ENCODE measurements at regions not wholly inside any gene's neighbourhood (a gene's known extent, or its start where the extent isn't known, plus 50 kb on each side); places are given as distances from the start of the nearest gene placed in this dataset.
A peak's percentile ranks its signal among the peaks of the same experiment; 100 is the strongest.

GRCh38 chr4:182143822-182144625 lies 99.2 kb upstream of the TENM3 start:
- no TSS peak for BruUV-seq (replicated peaks)
- intact Hi-C loops (cut with micrococcal nuclease; ENCODE audit: unreplicated experiment) = no loop called here
- H3K27ac ChIP-seq (ENCODE audit: extremely low read length, insufficient read depth, low read length) = no peak overlapping the region
- in situ Hi-C loops (cut with HindIII; ENCODE audit: extremely low pct_ligation_motif_present, low pct_unique_long_range_greater_than_20kb) = no loop called here
- WGBS (ENCODE audit: low lambda C conversion rate) = 16% methylated on average over 19 of the region's 79 CpGs
- ATAC-seq (peak; percentile 50), DNase-seq (ENCODE audit: low spot score) (no peak), FAIRE-seq (no peak)
- TF ChIP-seq MEF2D (CRISPR knock-in tag; IDR thresholded peaks at IDR 0.05) (no peak), EZH2 (conservative IDR thresholded peaks at IDR 0.05; ENCODE audit: low read depth, low read length) (peak; percentile 74; the same call in 1 of the 2 replicates), MED1 (CRISPR knock-in tag; IDR thresholded peaks at IDR 0.05) (no peak)
- H2AFZ ChIP-seq (ENCODE audit: low read length) = no peak overlapping the region
- peak overlapping the region; percentile 36; the same call in 1 of the 2 replicates for H3K4me2 ChIP-seq (ENCODE audit: low read depth, low read length)
- H3K9me3 ChIP-seq (ENCODE audit: low read length) = no peaks in the 10 kb centered on the region
- ChIA-PET POLR2A (no interaction called here), CTCF (ENCODE audit: low intra/inter-chr PET ratio, low total read pairs) (no interaction called here)
- no peaks in the 10 kb centered on the region for H3K4me1 ChIP-seq (ENCODE audit: insufficient read depth, low read length)
- H3K36me3 ChIP-seq (replicated peaks in 1 of 2; ENCODE audit: control insufficient read depth in 1 of 2, insufficient read depth in 2 of 2, low read length in 2 of 2) = no peaks in the 10 kb centered on the region
- peaks cover 6 to 49% of the 10 kb centered on the region in 2 experiments; a peak in 4 of 5 replicates for H3K27me3 ChIP-seq (ENCODE audit: control insufficient read depth in 1 of 2, insufficient read depth in 2 of 2, low read length in 2 of 2)
- peak overlapping the region; percentile 30 to 57 (median 31); a peak in 4 of 6 replicates for H3K4me3 ChIP-seq (replicated peaks in 1 of 3; ENCODE audit: insufficient read depth in 1 of 3, low read depth in 2 of 3, low read length in 3 of 3)
- H3K9ac ChIP-seq (ENCODE audit: insufficient read depth, low read depth, low read length) = no peak overlapping the region
- H3K79me2 ChIP-seq (ENCODE audit: insufficient read depth, low read length) = no peaks in the 10 kb centered on the region
- H4K20me1 ChIP-seq (ENCODE audit: insufficient read depth, low read length) = no peaks in the 10 kb centered on the region

GRCh38 chr4:182144626-182145333 lies 98.4 kb upstream of the TENM3 start:
- ATAC-seq (peak; percentile 73), FAIRE-seq (no peak), DNase-seq (ENCODE audit: low spot score) (no peak)
- in situ Hi-C loops (cut with HindIII; ENCODE audit: extremely low pct_ligation_motif_present, low pct_unique_long_range_greater_than_20kb) (no loop called here), intact Hi-C loops (cut with micrococcal nuclease; ENCODE audit: unreplicated experiment) (no loop called here)
- H3K4me3 ChIP-seq (replicated peaks in 1 of 3; ENCODE audit: insufficient read depth in 1 of 3, low read depth in 2 of 3, low read length in 3 of 3) = peak overlapping the region in 2 of 3 experiments; percentile 6 to 50; a peak in 3 of 6 replicates
- no peaks in the 10 kb centered on the region for H3K4me1 ChIP-seq (ENCODE audit: insufficient read depth, low read length)
- no peaks in the 10 kb centered on the region for H4K20me1 ChIP-seq (ENCODE audit: insufficient read depth, low read length)
- BruUV-seq (replicated peaks) = no TSS peak
- H3K9ac ChIP-seq (ENCODE audit: insufficient read depth, low read depth, low read length) = no peak overlapping the region
- peak; percentile 95 for TF ChIP-seq EZH2 (conservative IDR thresholded peaks at IDR 0.05; ENCODE audit: low read depth, low read length)
- TF ChIP-seq ZNF530 (CRISPR knock-in tag; IDR thresholded peaks at IDR 0.05; ENCODE audit: low read depth) = no peak
- H2AFZ ChIP-seq (ENCODE audit: low read length) = no peak overlapping the region
- no peaks in the 10 kb centered on the region for H3K79me2 ChIP-seq (ENCODE audit: insufficient read depth, low read length)
- WGBS (ENCODE audit: low lambda C conversion rate) = 22% methylated on average over 10 of the region's 93 CpGs
- no peak overlapping the region for H3K27ac ChIP-seq (ENCODE audit: extremely low read length, insufficient read depth, low read length)
- H3K36me3 ChIP-seq (replicated peaks in 1 of 2; ENCODE audit: control insufficient read depth in 1 of 2, insufficient read depth in 2 of 2, low read length in 2 of 2) = no peaks in the 10 kb centered on the region
- H3K9me3 ChIP-seq (ENCODE audit: low read length) = no peaks in the 10 kb centered on the region
- peaks cover 6 to 49% of the 10 kb centered on the region in 2 experiments; a peak in 4 of 5 replicates for H3K27me3 ChIP-seq (ENCODE audit: control insufficient read depth in 1 of 2, insufficient read depth in 2 of 2, low read length in 2 of 2)
- peak overlapping the region; percentile 32; the same call in 1 of the 2 replicates for H3K4me2 ChIP-seq (ENCODE audit: low read depth, low read length)
- CTCF ChIA-PET (ENCODE audit: low intra/inter-chr PET ratio, low total read pairs) = no interaction called here
- POLR2A ChIA-PET = no interaction called here

All from HepG2 (cell line).